T47D (cell line): ENCODE measurements at regions not wholly inside any gene's neighbourhood (a gene's known extent, or its start where the extent isn't known, plus 50 kb on each side); places are given as distances from the start of the nearest gene placed in this dataset.
"Not testable (repeated sequence)": the region's sequence is repeated elsewhere in the genome, so short reads cannot be mapped to it uniquely, and the experiment has no call there.

Experiments
- DNase-seq, 2 experiments: peaks; one replicate each; pipeline versions ENCODE4 v3.0.0 to v3.0.0-alpha.2; 2011 to 2012; ENCODE audit warnings: low read depth in 1 of 2, low spot score in 1 of 2
- JUND ChIP-seq: IDR thresholded peaks from 2 replicates; pipeline ENCODE4 v1.6.1; 2012; ENCODE audit warnings: low read depth
- in situ Hi-C: cut with HindIII; loops from 2 replicates; pipeline ENCODE4 v1.10.0; 2016; ENCODE audit warnings: low sequenced_read_pairs, low pct_unique_long_range_greater_than_20kb

DNA sequence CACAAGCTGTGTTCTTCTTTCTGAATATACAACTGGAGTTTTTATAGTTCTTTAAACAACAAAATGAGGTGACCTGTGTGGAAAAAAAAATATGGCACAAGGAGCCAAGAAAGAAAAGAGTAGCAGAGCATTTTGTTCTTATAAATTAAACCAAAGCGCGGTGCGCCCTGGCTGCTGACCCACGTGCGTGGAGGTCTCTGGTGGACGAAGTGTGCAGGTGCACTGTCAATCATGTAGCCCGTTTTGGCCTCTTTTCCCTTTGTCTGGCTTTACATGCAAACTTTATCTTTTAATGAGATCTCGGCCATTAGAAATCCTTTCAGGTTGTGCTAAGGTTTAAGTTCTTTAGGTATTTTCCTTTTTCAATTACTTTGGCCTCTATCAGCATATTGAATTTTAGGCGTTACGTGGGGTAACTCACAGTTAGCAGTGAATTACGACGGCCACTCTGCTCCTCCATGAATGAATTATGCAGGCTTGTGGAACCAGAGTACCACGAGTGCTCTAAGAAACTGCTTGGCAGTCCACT lies 443.9 kb upstream of the SLC10A2 start:
- TF ChIP-seq JUND: no peak
- in situ Hi-C loops: no loop called here
- no peak for DNase-seq

DNA sequence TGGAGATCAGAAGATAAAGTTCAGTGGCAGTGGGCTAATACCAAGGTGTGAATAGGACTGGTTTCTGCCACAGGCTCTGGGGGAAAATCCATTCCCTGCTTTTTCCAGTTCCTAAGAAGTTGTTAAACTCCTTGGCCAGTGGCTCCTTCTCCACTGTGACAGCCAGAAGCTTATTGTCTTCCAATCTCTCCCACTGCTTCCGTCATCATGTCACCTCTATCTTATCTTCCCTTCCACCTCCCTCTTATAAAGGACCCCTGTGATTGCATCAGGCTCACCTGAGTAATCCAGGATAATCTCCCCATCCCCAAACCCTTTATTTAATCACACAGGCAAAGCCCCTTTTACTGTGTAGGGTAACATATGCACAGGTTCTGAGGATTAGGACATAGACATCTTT lies 431.2 kb upstream of the SLC10A2 start:
- in situ Hi-C loops: no loop called here
- no peak for TF ChIP-seq JUND
- DNase-seq: no peak

DNA sequence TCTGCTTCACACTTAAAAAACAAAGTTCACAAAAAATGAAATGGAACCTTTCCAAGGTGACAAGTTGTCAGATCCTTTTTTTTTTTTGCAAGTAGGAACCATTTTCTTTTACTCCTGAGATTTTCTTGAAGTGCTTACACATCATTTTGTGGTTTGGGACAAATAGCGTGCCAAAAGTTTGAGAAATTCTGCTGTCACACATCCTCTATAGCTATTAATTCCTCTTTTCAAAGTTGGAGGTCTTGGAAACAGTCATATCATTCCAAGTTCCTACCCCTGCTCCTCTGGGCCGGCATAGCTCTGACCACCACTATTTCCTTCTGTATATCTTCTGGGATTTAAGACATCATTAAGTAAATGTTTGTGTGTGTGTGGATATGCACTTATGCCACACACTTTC lies 421.6 kb upstream of the SLC10A2 start:
- in situ Hi-C loops: no loop called here
- TF ChIP-seq JUND: no peak
- DNase-seq: no peak

DNA sequence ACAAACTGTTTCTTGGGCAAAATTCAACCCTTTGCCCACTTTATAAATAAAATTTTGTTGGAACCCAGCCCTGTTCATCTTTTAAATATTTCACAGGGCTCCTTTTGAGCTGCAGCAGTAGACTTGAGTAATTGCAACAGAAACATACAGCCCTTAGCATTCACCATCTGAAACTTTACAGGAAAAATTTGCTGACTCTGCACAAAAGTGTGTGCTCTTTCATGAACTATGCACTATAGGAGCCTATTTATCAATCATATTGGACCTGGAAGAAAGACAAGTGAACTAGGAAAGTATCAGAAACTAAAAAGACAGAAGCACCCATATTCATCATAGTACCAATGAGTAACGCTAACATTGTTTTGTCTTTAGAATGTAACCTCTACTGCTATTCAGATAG lies 406.9 kb upstream of the SLC10A2 start:
- no peak for DNase-seq
- TF ChIP-seq JUND: no peak
- in situ Hi-C loops: no loop called here

DNA sequence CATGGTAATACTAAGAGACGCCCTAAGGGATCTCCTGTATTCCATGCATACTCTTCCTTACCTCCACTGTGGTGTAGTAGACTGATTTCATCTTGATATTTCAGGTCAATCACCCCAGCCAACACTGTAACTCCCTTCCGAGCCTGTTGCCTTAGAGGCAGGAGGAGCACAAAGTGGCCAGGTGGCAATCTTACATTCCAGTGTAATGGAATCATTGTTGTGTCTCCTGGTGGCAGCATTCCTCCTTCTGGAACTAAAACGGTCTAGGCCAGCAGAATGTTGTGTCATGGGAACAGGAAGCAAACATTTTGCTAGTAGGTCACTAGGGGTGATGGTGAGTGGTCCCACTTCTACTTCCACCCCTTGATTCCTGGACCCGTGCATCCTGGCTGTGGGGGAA lies 405.7 kb upstream of the SLC10A2 start:
- in situ Hi-C loops: no loop called here
- peak; percentile 29; the same call in 1 of the 2 replicates for TF ChIP-seq JUND
- DNase-seq: peak in 1 of 2 experiments; percentile 86

DNA sequence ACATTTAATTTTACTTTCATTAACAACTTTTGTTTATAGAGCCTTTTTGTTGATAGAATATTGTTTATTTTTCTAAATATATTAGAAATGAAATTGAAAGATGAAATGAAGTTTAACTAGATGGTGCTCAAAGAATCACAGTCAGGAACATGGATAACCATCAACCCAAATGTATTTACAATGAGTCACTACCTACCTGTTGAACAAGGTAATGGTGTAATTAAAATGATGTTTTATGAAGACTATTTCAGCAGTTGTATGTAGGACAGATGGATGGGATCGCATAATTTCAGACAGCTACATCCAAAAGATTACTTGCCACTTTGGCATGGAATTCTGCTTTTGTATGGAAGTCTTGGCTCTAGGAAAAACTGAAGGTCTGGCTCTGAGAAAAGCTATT lies 403.6 kb upstream of the SLC10A2 start:
- in situ Hi-C loops: no loop called here
- DNase-seq: peak in 1 of 2 experiments; percentile 56
- peak; percentile 86 for TF ChIP-seq JUND

DNA sequence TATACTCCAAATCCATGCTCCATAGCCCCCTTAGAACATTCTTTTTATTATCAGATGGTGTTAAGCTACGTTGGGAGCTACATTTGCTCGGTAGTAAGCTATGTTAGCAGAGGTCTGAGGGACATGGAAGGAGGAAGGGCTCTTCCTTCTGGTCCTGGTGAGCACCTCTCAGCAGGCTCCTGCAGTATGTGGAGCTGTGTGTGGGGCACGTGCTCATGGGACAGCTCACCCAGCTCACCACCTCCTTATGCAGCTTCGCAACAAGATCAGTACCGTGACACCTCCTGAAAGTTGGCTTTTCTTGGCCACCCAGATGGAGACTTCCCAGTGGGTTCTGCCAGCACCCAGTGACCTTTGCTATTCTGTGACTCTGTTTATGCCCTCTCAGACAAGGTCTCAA lies 400.5 kb upstream of the SLC10A2 start:
- in situ Hi-C loops: no loop called here
- no peak for TF ChIP-seq JUND
- DNase-seq: peak in 1 of 2 experiments; percentile 37

DNA sequence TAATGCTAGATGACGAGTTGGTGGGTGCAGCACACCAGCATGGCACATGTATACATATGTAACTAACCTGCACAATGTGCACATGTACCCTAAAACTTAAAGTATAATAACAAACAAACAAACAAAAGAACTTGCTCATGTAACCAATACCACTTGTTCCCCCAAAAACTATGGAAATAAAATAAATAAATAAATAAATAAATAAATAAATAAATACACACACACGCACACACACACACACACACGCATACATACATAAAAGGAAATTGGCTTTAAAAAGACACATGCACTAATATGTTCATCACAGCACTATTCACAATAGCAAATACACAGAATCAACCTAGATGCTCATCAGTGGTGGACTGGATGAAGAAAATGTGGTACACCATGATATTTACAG lies 394.0 kb upstream of the SLC10A2 start:
- DNase-seq, in situ Hi-C loops: not testable (repeated sequence)

DNA sequence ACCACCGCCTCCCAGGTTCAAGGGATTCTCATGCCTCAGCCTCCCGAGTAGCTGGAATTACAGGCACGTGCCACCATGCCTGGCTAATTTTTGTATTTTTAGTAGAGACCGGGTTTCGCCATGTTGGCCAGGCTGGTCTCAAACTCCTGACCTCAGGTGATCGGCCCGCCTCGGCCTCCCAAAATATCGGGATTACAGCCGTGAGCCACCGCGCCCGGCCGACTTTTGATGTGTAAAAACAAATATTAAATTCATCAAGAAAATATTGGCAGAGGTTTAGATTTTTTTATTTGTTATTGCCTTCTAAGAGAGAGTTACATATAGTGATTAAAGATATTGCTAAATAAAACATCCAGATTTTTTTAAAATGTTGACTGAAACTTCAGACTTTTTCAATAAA lies 390.8 kb upstream of the SLC10A2 start:
- DNase-seq, in situ Hi-C loops: not testable (repeated sequence)

DNA sequence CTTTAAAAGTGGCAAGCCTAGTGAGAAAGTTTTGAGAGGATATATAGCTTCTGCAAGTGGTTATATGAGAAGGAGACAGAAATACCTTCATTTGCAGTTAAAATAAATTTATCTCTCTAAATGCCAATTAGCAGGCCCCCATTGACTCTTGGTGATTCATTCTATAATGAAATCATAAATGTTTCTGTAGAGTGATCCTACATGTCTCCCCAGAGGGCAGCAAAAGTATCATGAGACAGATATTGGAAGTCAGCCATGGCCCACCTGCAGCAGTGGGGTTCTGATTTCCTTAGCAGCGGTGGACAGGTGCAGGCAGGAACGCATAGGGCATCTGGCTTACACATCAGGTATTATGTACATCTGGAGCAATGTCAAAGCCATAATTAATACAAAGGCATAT lies 385.4 kb upstream of the SLC10A2 start:
- no peak for DNase-seq
- in situ Hi-C loops: no loop called here
- TF ChIP-seq JUND: no peak

DNA sequence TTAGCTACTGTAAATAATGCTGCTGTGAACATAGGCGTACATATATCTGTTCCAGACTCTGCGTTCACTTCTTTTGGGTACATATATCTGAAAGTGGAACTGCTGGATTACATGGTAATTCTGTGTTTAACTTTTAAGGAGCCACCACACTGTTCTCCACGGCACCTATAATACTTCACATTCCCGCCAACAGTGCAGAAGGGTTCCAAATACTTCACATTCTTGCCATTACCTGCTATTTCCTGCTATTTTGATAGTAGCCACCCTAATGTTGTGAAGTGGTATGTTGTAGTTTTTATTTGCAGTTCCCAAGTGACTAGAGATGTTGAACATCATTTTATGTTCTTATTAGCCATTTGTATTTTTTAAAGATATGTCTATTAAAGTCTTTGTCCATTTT lies 377.4 kb upstream of the SLC10A2 start:
- no peak for TF ChIP-seq JUND
- DNase-seq: no peak
- in situ Hi-C loops: no loop called here

DNA sequence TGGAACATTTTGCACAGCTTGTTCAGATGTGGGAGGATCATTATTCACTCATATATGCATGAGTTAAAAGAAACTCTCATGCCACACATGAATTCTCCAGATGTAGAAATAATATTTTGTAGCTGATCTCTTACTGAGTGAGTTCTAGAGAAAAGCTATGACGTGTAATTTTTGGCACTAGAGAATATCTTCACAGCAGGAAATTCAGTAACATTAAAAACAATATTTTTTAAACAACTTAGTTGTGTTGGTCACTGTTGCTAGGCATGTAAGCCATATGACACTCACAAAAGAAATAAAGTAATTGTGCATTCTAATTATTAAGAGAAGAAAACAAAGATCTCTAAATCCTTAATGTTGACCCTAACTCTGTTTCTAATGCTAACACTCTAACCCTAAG lies 371.4 kb upstream of the SLC10A2 start:
- no peak for DNase-seq
- in situ Hi-C loops: no loop called here
- TF ChIP-seq JUND: no peak

DNA sequence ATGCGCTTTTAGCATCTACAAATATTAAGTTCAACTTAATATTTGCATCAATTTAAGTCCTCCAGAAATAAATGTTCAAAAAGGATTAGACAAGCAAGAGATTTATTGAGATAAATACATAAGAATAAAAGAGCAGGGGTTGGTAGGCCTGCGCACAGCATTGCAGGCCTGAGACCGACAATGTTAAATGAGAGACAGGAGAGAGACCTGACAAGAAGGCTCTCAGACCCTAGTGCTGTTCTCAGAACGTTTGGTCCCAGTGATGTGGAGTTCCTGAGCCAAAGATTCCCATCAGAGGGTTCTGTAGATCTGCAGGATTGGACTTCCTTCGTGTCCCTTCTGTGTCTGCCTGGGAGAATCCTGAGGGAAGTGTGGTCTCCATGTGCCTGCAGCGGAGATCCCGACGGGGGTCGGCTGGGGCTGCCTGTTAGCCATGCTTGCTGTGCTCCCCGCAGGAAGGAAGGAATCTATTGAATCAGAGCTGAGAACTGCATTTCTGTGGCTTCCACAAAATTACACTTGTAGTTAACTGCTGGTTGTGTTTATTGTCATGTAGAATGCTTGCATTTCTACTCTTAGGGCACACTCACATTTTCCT lies 369.9 kb upstream of the SLC10A2 start:
- in situ Hi-C loops: no loop called here
- no peak for TF ChIP-seq JUND
- DNase-seq: no peak

DNA sequence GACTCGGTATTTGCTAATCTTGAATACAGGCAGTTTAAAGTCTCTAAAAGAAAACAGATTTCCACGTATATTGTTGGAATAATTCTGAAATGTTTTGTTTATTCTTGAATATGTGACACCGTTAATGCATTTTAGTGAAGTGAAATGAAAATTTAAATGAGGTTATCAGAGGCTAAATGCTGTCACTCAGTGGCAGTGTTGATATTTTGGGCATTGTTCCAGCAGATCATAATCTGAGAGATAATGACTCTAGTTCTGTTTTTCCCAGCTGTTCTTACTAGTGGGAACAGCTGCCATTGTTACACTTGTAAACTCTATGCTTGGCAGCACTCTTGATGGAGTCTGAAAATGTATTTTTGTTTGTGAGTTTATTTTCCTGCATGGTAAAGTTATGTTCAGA lies 365.6 kb upstream of the SLC10A2 start:
- no peak for DNase-seq
- in situ Hi-C loops: no loop called here
- no peak for TF ChIP-seq JUND
